ENCODE measurements at regions not wholly inside any gene's neighbourhood (a gene's known extent, or its start where the extent isn't known, plus 50 kb on each side); places are given as distances from the start of the nearest gene placed in this dataset.

GRCh38 chr11:133679896-133680295 lies 147.6 kb upstream of the OPCML start:
- no peak for TF ChIP-seq CTCF (IDR thresholded peaks at IDR 0.05)
- no peak for TF ChIP-seq POLR2A (IDR thresholded peaks at IDR 0.05)

Data from suprapubic skin (tissue), 3 donors.